Mesendoderm (in vitro differentiated cells): ENCODE measurements at regions not wholly inside any gene's neighbourhood (a gene's known extent, or its start where the extent isn't known, plus 50 kb on each side); places are given as distances from the start of the nearest gene placed in this dataset.
"Not testable (repeated sequence)": the region's sequence is repeated elsewhere in the genome, so short reads cannot be mapped to it uniquely, and the experiment has no call there.

Source experiments
- DNase-seq: peaks from one replicate; pipeline ENCODE4 v3.0.0; 2013
- H2AK5ac ChIP-seq: 2 replicates; pipeline ENCODE4 v1.6.1; 2013; ENCODE audit warnings: low read length, inconsistent platforms
- H2BK120ac ChIP-seq: 2 replicates; pipeline ENCODE4 v1.6.1; 2013; ENCODE audit warnings: low read depth, mild to moderate bottlenecking, low read length, moderate library complexity, mixed read lengths
- H2BK15ac ChIP-seq: replicated peaks from 2 replicates; pipeline ENCODE4 v1.6.1; 2013; ENCODE audit warnings: low read depth, mild to moderate bottlenecking, moderate library complexity
- H2BK5ac ChIP-seq: 2 replicates; pipeline ENCODE4 v1.6.1; 2013; ENCODE audit warnings: low read length, inconsistent platforms
- H3K18ac ChIP-seq: 2 replicates; pipeline ENCODE4 v1.6.1; 2013; ENCODE audit warnings: mild to moderate bottlenecking, low read length, mixed read lengths
- H3K23ac ChIP-seq: one replicate; pipeline ENCODE4 v1.6.1; 2013; ENCODE audit warnings: low read length
- H3K27ac ChIP-seq: 2 replicates; pipeline ENCODE4 v1.5.1; 2013; ENCODE audit warnings: low read depth, mild to moderate bottlenecking, inconsistent platforms, low read length, moderate library complexity
- H3K27me3 ChIP-seq: 2 replicates; pipeline ENCODE4 v1.6.1; 2013; ENCODE audit warnings: low read length, control low read depth, mild to moderate bottlenecking, inconsistent platforms; ENCODE audit not compliant: insufficient read depth, poor library complexity
- H3K36me3 ChIP-seq: 2 replicates; pipeline ENCODE4 v1.6.1; 2013; ENCODE audit warnings: low read length, inconsistent platforms; ENCODE audit not compliant: control insufficient read depth, insufficient read depth
- H3K4ac ChIP-seq: one replicate; pipeline ENCODE4 v1.6.1; 2013; ENCODE audit warnings: low read depth, mild to moderate bottlenecking, low read length, moderate library complexity
- H3K4me1 ChIP-seq: 2 replicates; pipeline ENCODE4 v1.6.1; 2013; ENCODE audit warnings: low read depth, low read length, inconsistent platforms; ENCODE audit not compliant: control insufficient read depth
- H3K4me2 ChIP-seq: 2 replicates; pipeline ENCODE4 v1.6.1; 2013; ENCODE audit warnings: low read length
- H3K4me3 ChIP-seq: 2 replicates; pipeline ENCODE4 v1.5.1; 2013; ENCODE audit warnings: mild to moderate bottlenecking, low read length
- H3K56ac ChIP-seq: one replicate; pipeline ENCODE4 v1.6.1; 2013; ENCODE audit warnings: low read length
- H3K79me1 ChIP-seq: 2 replicates; pipeline ENCODE4 v1.6.1; 2013; ENCODE audit warnings: low read length, inconsistent platforms
- H3K79me2 ChIP-seq: 2 replicates; pipeline ENCODE4 v1.6.1; 2013; ENCODE audit warnings: mild to moderate bottlenecking, low read length; ENCODE audit not compliant: control insufficient read depth, insufficient read depth
- H3K9ac ChIP-seq: 2 replicates; pipeline ENCODE4 v1.6.1; 2013; ENCODE audit warnings: low read length, inconsistent platforms
- H4K5ac ChIP-seq: one replicate; pipeline ENCODE4 v1.6.1; 2013; ENCODE audit warnings: low read length
- H4K8ac ChIP-seq: one replicate; pipeline ENCODE4 v1.6.1; 2013; ENCODE audit warnings: low read depth, mild to moderate bottlenecking, control low read depth, low read length, moderate library complexity
- WGBS: extraction: QIAGEN DNeasy Blood & Tissue Kit; methylation state at CpG from one replicate; pipeline ENCODE4 v1.1.7; 2013; ENCODE audit warnings: low lambda C conversion rate, missing lambda C conversion rate; ENCODE audit not compliant: insufficient coverage; ENCODE audit errors: extremely low coverage; 5-methylcytosine and 5-hydroxymethylcytosine counted together

DNA sequence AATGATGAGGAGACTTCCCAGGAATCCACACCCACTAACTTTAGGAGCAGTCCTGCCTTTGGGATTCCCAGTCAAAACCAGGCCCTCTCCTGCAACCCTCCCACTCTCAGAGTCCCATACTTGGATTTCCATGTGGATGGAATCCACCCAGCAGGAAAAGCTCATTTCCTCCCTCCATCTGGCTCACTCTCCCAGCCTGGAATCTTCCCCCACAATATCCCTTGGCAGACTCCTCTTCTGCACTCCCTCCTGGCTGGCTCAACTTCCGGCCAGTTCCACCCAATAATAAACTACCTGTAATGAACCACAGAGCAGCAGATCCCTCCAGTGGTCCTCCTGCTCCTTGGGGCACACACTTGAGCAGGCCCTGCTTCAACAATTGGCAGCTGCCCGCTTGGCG, 102.8 kb upstream of the EGLN3 start:
- no peaks in the 10 kb centered on the region for H3K27me3 ChIP-seq
- WGBS, result no CpG with 5 or more reads among the region's 3 CpGs
- no peak for DNase-seq
- no peak overlapping the region for H3K27ac ChIP-seq
- no peaks in the 10 kb centered on the region for H3K79me1 ChIP-seq
- no peaks in the 10 kb centered on the region for H3K4me1 ChIP-seq
- H3K9ac ChIP-seq, result no peak overlapping the region
- no peak overlapping the region for H3K18ac ChIP-seq
- no peaks in the 10 kb centered on the region for H3K79me2 ChIP-seq
- H4K8ac ChIP-seq, result no peak overlapping the region
- no peak overlapping the region for H3K4ac ChIP-seq
- no peak overlapping the region for H2BK120ac ChIP-seq
- no peak overlapping the region for H2BK15ac ChIP-seq
- H3K36me3 ChIP-seq, result no peaks in the 10 kb centered on the region
- no peak overlapping the region for H4K5ac ChIP-seq
- H2AK5ac ChIP-seq, result no peak overlapping the region
- no peak overlapping the region for H3K4me3 ChIP-seq
- no peak overlapping the region for H2BK5ac ChIP-seq
- no peak overlapping the region for H3K4me2 ChIP-seq
- no peak overlapping the region for H3K56ac ChIP-seq
- H3K23ac ChIP-seq, result no peak overlapping the region

DNA sequence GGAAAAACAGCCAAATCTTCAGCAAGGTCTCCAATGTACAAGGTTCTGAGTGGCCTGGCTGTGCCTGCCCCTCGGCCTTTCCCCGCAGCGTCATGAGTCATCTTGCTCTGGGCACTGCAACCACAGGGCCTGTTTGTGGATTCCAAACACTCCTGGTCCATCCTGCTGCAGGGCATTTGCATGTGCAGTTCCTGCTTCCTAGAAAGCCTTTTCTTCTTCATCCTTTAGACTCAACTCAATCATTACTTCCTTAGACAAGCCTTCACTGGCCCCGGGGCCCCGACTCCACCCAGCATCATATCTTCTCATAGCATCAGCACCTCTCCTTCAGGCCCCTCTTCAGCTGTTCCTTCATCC, 101.8 kb upstream of the EGLN3 start:
- H3K4ac ChIP-seq, result no peak overlapping the region
- H3K4me1 ChIP-seq, result no peaks in the 10 kb centered on the region
- no peak overlapping the region for H2BK15ac ChIP-seq
- no peak overlapping the region for H3K9ac ChIP-seq
- DNase-seq, result peak; percentile 80
- H3K36me3 ChIP-seq, result no peaks in the 10 kb centered on the region
- no peak overlapping the region for H3K27ac ChIP-seq
- no peak overlapping the region for H4K8ac ChIP-seq
- no peaks in the 10 kb centered on the region for H3K79me1 ChIP-seq
- no CpG with 5 or more reads among the region's 5 CpGs for WGBS
- no peak overlapping the region for H3K18ac ChIP-seq
- no peak overlapping the region for H4K5ac ChIP-seq
- no peak overlapping the region for H3K4me2 ChIP-seq
- H3K23ac ChIP-seq, result no peak overlapping the region
- no peak overlapping the region for H2BK5ac ChIP-seq
- H2BK120ac ChIP-seq, result no peak overlapping the region
- no peak overlapping the region for H3K56ac ChIP-seq
- no peaks in the 10 kb centered on the region for H3K27me3 ChIP-seq
- no peak overlapping the region for H2AK5ac ChIP-seq
- no peak overlapping the region for H3K4me3 ChIP-seq
- H3K79me2 ChIP-seq, result no peaks in the 10 kb centered on the region

DNA sequence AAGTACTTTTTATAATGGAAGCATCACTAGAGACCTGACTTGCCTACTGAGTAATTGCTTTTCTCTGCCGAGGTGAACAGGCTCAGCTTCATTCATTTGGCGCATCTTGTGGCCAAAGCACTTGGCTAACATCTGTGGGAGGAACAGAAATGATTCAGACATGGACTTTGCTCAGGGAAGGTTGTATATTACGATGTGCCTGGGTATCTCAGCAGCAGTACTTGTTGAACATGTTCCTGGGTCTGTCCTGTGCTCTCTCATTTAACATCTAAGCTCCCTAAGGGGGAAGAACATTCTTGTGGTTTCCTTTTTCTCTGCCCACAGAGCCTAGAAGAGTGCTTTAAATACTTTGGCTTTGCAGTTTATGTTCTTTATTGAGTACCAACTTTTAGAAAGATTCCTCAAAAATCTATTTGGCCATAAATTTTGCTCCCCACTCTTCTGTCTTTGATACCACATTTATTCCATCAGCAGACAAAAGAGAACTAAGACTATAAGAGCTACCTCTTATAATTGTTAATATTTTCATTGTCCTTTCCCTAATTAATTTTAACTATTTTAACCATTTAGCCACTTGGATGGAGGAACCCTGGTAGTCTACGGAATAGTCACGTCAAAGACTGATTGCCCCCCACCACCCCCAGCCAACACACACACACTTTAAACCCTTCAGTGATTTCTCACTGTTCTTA, 101.2 kb upstream of the EGLN3 start:
- Histone ChIP-seq H2BK120ac (no peak overlapping the region), H3K79me1 (no peaks in the 10 kb centered on the region), H4K8ac (no peak overlapping the region), H3K4me3 (no peak overlapping the region), H3K4me1 (no peaks in the 10 kb centered on the region), H3K4ac (no peak overlapping the region), H2BK15ac (no peak overlapping the region), H2BK5ac (no peak overlapping the region), H3K36me3 (no peaks in the 10 kb centered on the region), H3K23ac (no peak overlapping the region), H3K9ac (no peak overlapping the region), H3K56ac (no peak overlapping the region), H3K18ac (no peak overlapping the region), H3K27me3 (no peaks in the 10 kb centered on the region), H3K27ac (no peak overlapping the region), H3K4me2 (no peak overlapping the region), H3K79me2 (no peaks in the 10 kb centered on the region), H2AK5ac (no peak overlapping the region), H4K5ac (no peak overlapping the region)
- DNase-seq, result no peak
- WGBS, result no CpG with 5 or more reads among the region's 5 CpGs

- no peaks in the 10 kb centered on the region for H3K36me3 ChIP-seq
- no peak overlapping the region for H2BK5ac ChIP-seq
- no CpG with 5 or more reads among the region's 1 CpG for WGBS
- no peaks in the 10 kb centered on the region for H3K79me2 ChIP-seq
- no peak overlapping the region for H2BK15ac ChIP-seq
- H3K4me2 ChIP-seq, result no peak overlapping the region
- H2AK5ac ChIP-seq, result no peak overlapping the region
- no peak overlapping the region for H4K5ac ChIP-seq
- no peaks in the 10 kb centered on the region for H3K27me3 ChIP-seq
- H3K18ac ChIP-seq, result no peak overlapping the region
- H3K4me3 ChIP-seq, result no peak overlapping the region
- H3K9ac ChIP-seq, result no peak overlapping the region
- H4K8ac ChIP-seq, result no peak overlapping the region
- no peak overlapping the region for H3K56ac ChIP-seq
- H2BK120ac ChIP-seq, result no peak overlapping the region
- no peak overlapping the region for H3K4ac ChIP-seq
- no peak overlapping the region for H3K23ac ChIP-seq
- no peak for DNase-seq
- H3K4me1 ChIP-seq, result no peaks in the 10 kb centered on the region
- H3K79me1 ChIP-seq, result no peaks in the 10 kb centered on the region
- no peak overlapping the region for H3K27ac ChIP-seq
These were observed 99.7 kb upstream of the EGLN3 start for GRCh38 chr14:34050606-34051005.

DNA sequence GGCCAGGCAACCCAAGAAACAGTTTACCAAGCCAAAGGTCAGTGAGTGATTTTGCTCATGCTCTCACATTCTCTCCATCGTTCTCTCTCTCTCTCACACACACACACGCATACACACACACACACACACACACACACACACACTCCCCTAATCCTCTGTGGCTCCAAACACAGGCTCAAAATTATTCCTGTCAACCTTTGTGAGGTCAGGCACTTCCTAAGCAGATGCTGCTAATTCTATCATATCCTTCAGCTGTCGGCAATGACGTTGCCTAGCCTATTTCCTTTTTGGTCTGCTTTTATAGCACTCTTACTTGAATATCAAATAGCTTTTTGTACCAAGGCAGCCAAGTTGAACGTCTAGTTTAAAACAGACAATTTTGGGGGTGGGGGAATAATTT, 98.9 kb upstream of the EGLN3 start:
- Histone ChIP-seq H2BK15ac (no peak overlapping the region), H2BK5ac (no peak overlapping the region), H3K4me1 (no peaks in the 10 kb centered on the region), H3K18ac (no peak overlapping the region), H3K4me2 (no peak overlapping the region), H3K4ac (no peak overlapping the region), H3K36me3 (no peaks in the 10 kb centered on the region), H3K27ac (no peak overlapping the region), H2AK5ac (no peak overlapping the region), H3K27me3 (no peaks in the 10 kb centered on the region), H3K56ac (no peak overlapping the region), H4K8ac (no peak overlapping the region), H3K79me2 (no peaks in the 10 kb centered on the region), H3K4me3 (no peak overlapping the region), H3K79me1 (no peaks in the 10 kb centered on the region), H3K9ac (no peak overlapping the region), H3K23ac (no peak overlapping the region), H2BK120ac (no peak overlapping the region), H4K5ac (no peak overlapping the region)
- WGBS, result no CpG with 5 or more reads among the region's 5 CpGs
- no peak for DNase-seq

DNA sequence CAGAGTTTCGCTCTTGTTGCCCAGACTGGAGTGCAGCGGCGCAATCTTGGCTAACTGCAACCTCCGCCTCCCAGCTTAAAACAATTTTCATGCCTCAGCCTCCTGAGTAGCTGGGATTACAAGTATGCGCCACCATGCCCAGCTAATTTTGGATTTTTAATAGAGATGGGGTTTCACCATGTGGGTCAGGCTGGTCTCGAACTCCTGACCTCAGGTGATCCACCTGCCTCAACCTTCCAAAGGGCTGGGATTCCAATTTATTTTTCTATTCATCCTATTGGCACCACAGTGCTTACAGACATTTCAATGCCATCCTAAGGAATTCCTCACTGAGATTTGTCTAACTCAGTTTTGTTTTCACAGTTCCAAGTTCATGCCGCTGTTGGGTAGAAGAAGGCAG, 98.3 kb upstream of the EGLN3 start:
- H3K23ac ChIP-seq, H2BK15ac ChIP-seq, H2AK5ac ChIP-seq, H3K56ac ChIP-seq, H2BK120ac ChIP-seq, H3K9ac ChIP-seq, H3K4ac ChIP-seq, H3K36me3 ChIP-seq, H3K79me2 ChIP-seq, H4K8ac ChIP-seq, H3K4me2 ChIP-seq, H2BK5ac ChIP-seq, H4K5ac ChIP-seq, H3K27ac ChIP-seq, H3K4me1 ChIP-seq, H3K18ac ChIP-seq, H3K79me1 ChIP-seq, DNase-seq, H3K4me3 ChIP-seq, H3K27me3 ChIP-seq: not testable (repeated sequence)
- WGBS, result no CpG with 5 or more reads among the region's 7 CpGs
